Right lobe of liver (tissue), 6 donors: ENCODE measurements at regions not wholly inside any gene's neighbourhood (a gene's known extent, or its start where the extent isn't known, plus 50 kb on each side); places are given as distances from the start of the nearest gene placed in this dataset.
"Not testable (repeated sequence)": the region's sequence is repeated elsewhere in the genome, so short reads cannot be mapped to it uniquely, and the experiment has no call there.

Experiments used
- ATAC-seq, 4 donors: fragments of 200-7000 bp; cut with Tn5 transposase; one replicate each; pipeline ENCODE4 v1.9.1; 2020; ENCODE audit warnings: mild to moderate bottlenecking in 4 of 4, moderate library complexity in 4 of 4
- DNase-seq, 3 donors: peaks; one replicate each; pipeline ENCODE4 v3.0.0-alpha.2; 2020
- H3K27ac ChIP-seq, 3 donors: fragments of 200-600 bp; one replicate each; pipeline ENCODE4 v1.8.0; 2022
- H3K27me3 ChIP-seq, 2 donors: fragments of 200-600 bp; one replicate each; pipeline ENCODE4 v1.8.0; 2022
- H3K36me3 ChIP-seq, 4 donors: fragments of 200-600 bp; sonication (generic) in 1 of 4; one replicate each; pipeline versions ENCODE4 v1.5.1 to v1.8.0; 2017 to 2022; ENCODE audit warnings: control low read depth in 1 of 4
- H3K4me1 ChIP-seq, 4 donors: fragments of 200-600 bp; sonication (generic) in 1 of 4; one replicate each; pipeline versions ENCODE4 v1.5.1 to v1.8.0; 2017 to 2022; ENCODE audit warnings: control low read depth in 1 of 4
- H3K4me3 ChIP-seq, 3 donors: fragments of 200-600 bp; one replicate each; pipeline ENCODE4 v1.8.0; 2022
- H3K9me3 ChIP-seq, 4 donors: fragments of 200-600 bp; sonication (generic) in 1 of 4; one replicate each; pipeline versions ENCODE4 v1.5.1 to v1.8.0; 2017 to 2022; ENCODE audit warnings: control low read depth in 1 of 4
- WGBS: methylation state at CpG from one replicate; pipeline ENCODE4 v1.1.6; 2018; ENCODE audit warnings: low coverage, low lambda C conversion rate; ENCODE audit not compliant: insufficient coverage; ENCODE audit errors: missing lambda C conversion rate; 5-methylcytosine and 5-hydroxymethylcytosine counted together
- intact Hi-C, 2 donors: fragments of 100-400 bp; cut with DNase I; formaldehyde crosslinking; loops; one replicate each; pipeline versions ENCODE4 v1.11.2 to v1.14.1; 2022
- microRNA-seq, 2 donors: library from miRNA; unstranded; fragments of <30 nt; microRNA quantifications; one replicate each; pipeline ENCODE4, GENCODE V29; 2019 to 2020
- small RNA-seq, 2 experiments: library from RNA; depleted of rRNA; stranded (forward); fragments of <200 nt; gene quantifications; one replicate each; pipeline ENCODE3, GENCODE V24; 2016
- donor health status: DM: no; HTN: yes; CAD: no.
- donor health status: DM: no; HTN: no; CAD: no.
- donor health status: DM: no; HTN: no; CAD: no.
- donor health status: DM: no; HTN: yes; CAD: no.
- donor health status: DM: no; HTN: yes; CAD: no.

- peak; percentile 60 to 83 (median 68) for ATAC-seq
- H3K27me3 ChIP-seq, H3K36me3 ChIP-seq, DNase-seq, H3K27ac ChIP-seq, H3K9me3 ChIP-seq, intact Hi-C loops, H3K4me3 ChIP-seq, H3K4me1 ChIP-seq: not testable (repeated sequence)
- WGBS = no CpG with 5 or more reads among the region's 49 CpGs
Observed at GRCh38 chr21:8244723-8245641, 2276.4 kb upstream of the TPTE start.

GRCh38 chr21:8245642-8246402 is 2275.6 kb upstream of the TPTE start:
- no CpG with 5 or more reads among the region's 40 CpGs for WGBS
- H3K4me3 ChIP-seq, H3K36me3 ChIP-seq, H3K4me1 ChIP-seq, H3K9me3 ChIP-seq, H3K27me3 ChIP-seq, H3K27ac ChIP-seq, DNase-seq, intact Hi-C loops: not testable (repeated sequence)
- ATAC-seq = peak; percentile 76 to 85 (median 80)

GRCh38 chr21:8251701-8252100 is 2269.7 kb upstream of the TPTE start:
- H3K4me1 ChIP-seq, H3K9me3 ChIP-seq, H3K27ac ChIP-seq, ATAC-seq, intact Hi-C loops, H3K36me3 ChIP-seq, H3K4me3 ChIP-seq, H3K27me3 ChIP-seq, DNase-seq: not testable (repeated sequence)
- no CpG with 5 or more reads among the region's 64 CpGs for WGBS

- DNase-seq, H3K4me1 ChIP-seq, H3K9me3 ChIP-seq, H3K4me3 ChIP-seq, ATAC-seq, H3K27ac ChIP-seq, H3K27me3 ChIP-seq, H3K36me3 ChIP-seq, intact Hi-C loops: not testable (repeated sequence)
- no CpG with 5 or more reads among the region's 30 CpGs for WGBS
Observed at GRCh38 chr21:8255094-8255493, 2266.3 kb upstream of the TPTE start.

GRCh38 chr21:8257083-8257799 is 2264.1 kb upstream of the TPTE start:
- intact Hi-C loops, H3K27me3 ChIP-seq, H3K4me1 ChIP-seq, H3K9me3 ChIP-seq, H3K27ac ChIP-seq, H3K36me3 ChIP-seq, H3K4me3 ChIP-seq, ATAC-seq: not testable (repeated sequence)
- WGBS = no CpG with 5 or more reads among the region's 143 CpGs
- DNase-seq = peak in 2 of 3 donors; percentile 17 to 22

GRCh38 chr21:8260065-8260627 is 2261.2 kb upstream of the TPTE start:
- DNase-seq, H3K27ac ChIP-seq, H3K27me3 ChIP-seq, intact Hi-C loops, H3K4me1 ChIP-seq, H3K9me3 ChIP-seq, H3K36me3 ChIP-seq, H3K4me3 ChIP-seq: not testable (repeated sequence)
- no CpG with 5 or more reads among the region's 66 CpGs for WGBS
- peak in 2 of 4 donors; percentile 28 to 54 for ATAC-seq

Small RNA genes lying in the stretch of these regions (microRNA-seq; reads per million reads assigned to microRNA genes)
- 0 reads per million in 2 donors for gene MIR3648-1
- 0 reads per million in 2 donors for gene MIR3687-1
- 0 reads per million in 2 donors for gene MIR6724-1
- gene MIR6724-2 = 0 reads per million in 2 donors

Small RNA genes lying in the stretch of these regions (small RNA-seq; reads per million reads assigned to genes)
- gene MIR3648-1 = 0 reads per million in 2 experiments
- 0 reads per million in 2 experiments for gene MIR3687-1
- gene MIR6724-1 = 0 reads per million in 2 experiments
- 0 reads per million in 2 experiments for gene MIR6724-2
- gene RF01518 = 0 reads per million in 2 experiments
- gene RNA5-8SN2 = 0 reads per million in 2 experiments
